ENCODE measurements at regions not wholly inside any gene's neighbourhood (a gene's known extent, or its start where the extent isn't known, plus 50 kb on each side); places are given as distances from the start of the nearest gene placed in this dataset.

DNA sequence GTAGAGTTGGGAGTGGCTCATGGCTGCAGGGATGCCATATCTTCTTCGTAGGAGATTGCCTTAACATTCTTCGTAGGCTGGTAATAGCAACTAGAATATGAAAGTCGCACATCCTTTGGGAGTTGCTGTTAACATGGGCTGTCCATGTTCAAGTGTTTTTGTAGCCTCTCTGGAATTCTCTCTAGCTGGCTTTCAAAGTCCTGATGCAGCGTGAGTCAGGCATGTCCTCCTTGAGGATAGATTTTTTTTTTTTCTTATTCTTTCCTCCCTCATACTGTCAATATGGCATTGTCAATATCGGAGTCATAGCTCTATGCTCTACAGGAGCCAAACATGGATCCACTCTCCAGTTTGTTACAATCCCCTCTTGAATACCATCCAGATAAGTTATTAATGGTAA, 494.8 kb upstream of the WWC1 start:
- TF ChIP-seq, protein P1, sequence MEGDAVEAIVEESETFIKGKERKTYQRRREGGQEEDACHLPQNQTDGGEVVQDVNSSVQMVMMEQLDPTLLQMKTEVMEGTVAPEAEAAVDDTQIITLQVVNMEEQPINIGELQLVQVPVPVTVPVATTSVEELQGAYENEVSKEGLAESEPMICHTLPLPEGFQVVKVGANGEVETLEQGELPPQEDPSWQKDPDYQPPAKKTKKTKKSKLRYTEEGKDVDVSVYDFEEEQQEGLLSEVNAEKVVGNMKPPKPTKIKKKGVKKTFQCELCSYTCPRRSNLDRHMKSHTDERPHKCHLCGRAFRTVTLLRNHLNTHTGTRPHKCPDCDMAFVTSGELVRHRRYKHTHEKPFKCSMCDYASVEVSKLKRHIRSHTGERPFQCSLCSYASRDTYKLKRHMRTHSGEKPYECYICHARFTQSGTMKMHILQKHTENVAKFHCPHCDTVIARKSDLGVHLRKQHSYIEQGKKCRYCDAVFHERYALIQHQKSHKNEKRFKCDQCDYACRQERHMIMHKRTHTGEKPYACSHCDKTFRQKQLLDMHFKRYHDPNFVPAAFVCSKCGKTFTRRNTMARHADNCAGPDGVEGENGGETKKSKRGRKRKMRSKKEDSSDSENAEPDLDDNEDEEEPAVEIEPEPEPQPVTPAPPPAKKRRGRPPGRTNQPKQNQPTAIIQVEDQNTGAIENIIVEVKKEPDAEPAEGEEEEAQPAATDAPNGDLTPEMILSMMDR (IDR thresholded peaks at IDR 0.05), result no peak

DNA sequence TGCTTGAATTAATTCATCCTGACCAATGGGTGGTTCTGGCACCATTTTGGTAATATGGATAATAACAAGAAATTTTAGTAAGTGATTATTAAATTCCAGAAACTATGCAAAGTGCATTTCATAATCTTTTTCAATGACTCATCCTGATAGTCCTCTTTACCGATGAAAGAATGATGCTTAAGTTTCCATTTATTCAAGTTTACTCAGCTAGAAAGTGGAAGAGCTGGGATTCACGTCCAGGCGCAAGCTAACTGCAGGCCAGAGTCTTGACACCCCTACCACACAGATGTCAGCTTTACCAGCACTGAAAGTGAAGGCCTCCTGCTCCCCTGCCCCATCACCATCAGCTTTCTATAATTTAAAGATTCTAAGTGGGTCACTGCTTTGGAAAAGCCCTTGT, 493.5 kb upstream of the WWC1 start:
- TF ChIP-seq, protein P1 (IDR thresholded peaks at IDR 0.05), result no peak

DNA sequence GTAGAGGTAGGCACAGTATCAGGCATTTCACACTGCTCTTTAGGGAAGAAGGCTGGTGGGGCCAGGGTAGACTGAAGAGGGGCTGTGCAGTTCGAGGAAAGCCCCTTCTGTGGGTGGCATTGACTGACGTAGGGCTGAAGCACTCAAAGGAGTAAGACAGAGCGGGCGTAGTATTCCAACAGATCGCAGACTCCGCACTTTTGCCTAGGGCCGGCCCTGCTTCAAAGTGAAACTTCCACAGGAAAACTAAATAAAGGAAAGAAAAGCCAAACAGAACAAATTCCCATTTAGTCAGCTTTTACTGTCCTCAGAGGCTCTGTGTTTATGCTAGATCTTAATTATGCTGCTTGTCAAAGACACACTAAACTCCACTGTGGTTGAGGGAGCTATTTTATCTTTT, 493.0 kb upstream of the WWC1 start:
- TF ChIP-seq, protein P1 (IDR thresholded peaks at IDR 0.05), result no peak

DNA sequence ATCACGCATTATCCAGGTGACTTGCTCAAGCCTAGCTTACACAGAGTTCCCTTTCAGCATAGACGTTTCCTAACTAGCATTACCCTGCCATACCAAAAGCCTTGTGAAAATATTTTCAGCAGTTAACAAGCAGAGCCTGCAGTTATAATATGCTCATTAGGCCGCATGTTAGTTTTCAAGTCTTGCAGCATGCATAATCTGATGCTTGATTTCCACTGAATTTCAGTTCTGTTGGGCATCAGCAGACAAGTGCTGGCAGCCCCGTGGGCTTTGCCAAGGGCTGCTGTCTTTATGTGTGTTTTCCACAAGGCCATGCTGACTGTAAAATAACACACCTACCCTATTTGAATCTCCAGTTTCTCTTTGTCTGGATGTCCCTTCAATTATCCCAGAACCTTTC, 491.0 kb upstream of the WWC1 start:
- TF ChIP-seq, protein P1 (IDR thresholded peaks at IDR 0.05), result no peak

DNA sequence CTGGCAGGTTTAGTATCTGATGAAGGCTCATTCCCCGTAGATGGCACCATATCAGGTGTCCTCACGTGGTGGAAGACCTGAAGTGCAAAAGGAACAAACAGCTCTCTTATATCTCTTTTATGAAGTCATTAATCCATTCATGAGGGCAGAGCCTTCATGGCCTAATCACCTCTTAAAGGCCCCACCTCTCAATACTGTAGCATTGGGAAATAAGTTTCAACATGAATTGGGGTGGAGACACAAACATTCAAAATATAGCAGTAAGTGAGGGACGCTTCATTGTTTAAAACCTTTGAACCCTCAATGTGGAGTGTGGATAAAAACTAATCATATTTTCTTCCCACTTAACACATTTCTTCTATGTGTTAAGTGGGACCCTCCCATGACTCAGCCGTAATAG, 489.4 kb upstream of the WWC1 start:
- TF ChIP-seq, protein P1 (IDR thresholded peaks at IDR 0.05), result no peak

DNA sequence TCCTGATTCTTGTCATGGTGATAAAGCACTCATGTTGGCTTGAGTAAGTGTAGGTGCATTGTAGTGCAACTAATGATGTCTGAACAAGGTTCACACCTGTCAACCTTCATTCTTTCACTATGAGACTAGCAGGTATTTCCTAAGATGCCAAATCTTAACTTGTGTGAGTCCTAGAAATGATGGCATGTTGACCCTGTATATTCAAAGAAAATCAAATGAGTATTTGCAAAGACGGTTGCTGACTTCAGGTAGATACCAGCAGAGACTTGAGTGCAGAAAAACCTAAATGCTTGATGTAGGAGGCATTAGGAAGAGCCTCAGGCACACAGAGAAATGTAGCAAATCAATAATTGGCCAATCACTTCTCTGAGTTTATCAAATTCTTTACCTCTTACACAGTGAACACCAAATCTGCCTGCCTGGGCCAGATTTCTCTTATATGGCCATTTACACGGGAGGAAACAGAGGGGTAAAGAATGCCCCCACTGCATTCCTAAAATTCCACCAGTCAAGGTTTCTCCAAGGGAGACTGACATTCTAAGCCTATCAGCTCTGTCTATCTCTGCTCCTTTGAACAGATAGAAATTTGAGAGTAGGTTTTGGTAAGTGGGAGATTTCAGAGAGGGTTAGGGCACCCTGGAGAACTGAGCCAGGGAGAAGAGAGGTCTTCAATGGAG, 488.6 kb upstream of the WWC1 start:
- TF ChIP-seq, protein P1 (IDR thresholded peaks at IDR 0.05), result no peak

DNA sequence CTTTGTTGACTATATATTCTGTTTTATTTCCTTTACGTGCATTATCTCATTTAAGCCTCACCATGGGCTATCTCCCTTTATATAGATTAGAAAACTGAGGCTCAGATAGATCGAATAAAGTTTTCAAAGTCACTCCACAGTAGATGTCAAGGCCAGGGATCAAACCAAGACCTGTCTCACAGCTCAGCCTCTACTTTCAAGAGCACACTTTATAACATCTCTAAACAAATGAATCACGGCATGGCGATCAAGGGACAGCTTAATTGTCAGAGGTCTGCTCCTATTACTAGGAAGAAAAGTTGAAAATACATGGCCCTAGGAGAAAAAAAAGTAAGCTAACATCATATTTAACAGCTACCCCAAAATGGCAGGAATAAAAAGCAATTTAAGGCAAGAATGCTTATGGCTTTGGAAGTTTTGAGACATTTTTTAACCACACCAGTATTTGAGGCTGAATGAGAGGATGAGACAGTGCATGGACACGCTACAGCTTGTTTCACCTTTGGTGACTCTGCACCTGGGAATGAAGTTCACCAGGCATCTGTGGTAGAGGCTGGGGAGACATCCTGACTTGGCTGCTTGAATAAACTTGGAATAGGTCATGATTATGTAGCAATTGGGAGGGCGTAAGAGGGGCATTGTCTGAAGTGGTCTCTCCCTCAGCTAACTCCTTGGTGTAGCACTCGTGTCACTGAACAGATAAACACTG, 486.8 kb upstream of the WWC1 start:
- TF ChIP-seq, protein P1 (IDR thresholded peaks at IDR 0.05), result no peak

Measured in LNCAP (cell line).